ENCODE measurements at regions not wholly inside any gene's neighbourhood (a gene's known extent, or its start where the extent isn't known, plus 50 kb on each side); places are given as distances from the start of the nearest gene placed in this dataset.

GRCh38 chr2:42852798-42853197 lies 60.4 kb upstream of the HAAO start:
- Histone ChIP-seq H3K27me3 (replicated peaks in 1 of 2; ENCODE audit: control insufficient read depth in 2 of 2, insufficient read depth in 2 of 2, low read length in 1 of 2) (peaks cover 0 to 2% of the 10 kb centered on the region in 2 experiments; a peak in 1 of 4 replicates), H3K27ac (ENCODE audit: control insufficient read depth, insufficient read depth) (no peak overlapping the region), H3K9ac (ENCODE audit: control insufficient read depth, insufficient read depth, low read length) (no peak overlapping the region), H3K4me3 (no peak overlapping the region), H4K20me1 (ENCODE audit: control insufficient read depth, insufficient read depth) (no peaks in the 10 kb centered on the region), H2AFZ (ENCODE audit: control insufficient read depth, low read depth, low read length) (no peak overlapping the region), H3K79me2 (ENCODE audit: control insufficient read depth, insufficient read depth, low read length) (no peaks in the 10 kb centered on the region), H3K9me3 (replicated peaks; ENCODE audit: control insufficient read depth, insufficient read depth, low read length) (no peaks in the 10 kb centered on the region), H3K4me1 (ENCODE audit: control insufficient read depth, insufficient read depth, low read length) (no peaks in the 10 kb centered on the region), H3K4me2 (ENCODE audit: control insufficient read depth, insufficient read depth) (no peak overlapping the region), H3K36me3 (ENCODE audit: control insufficient read depth in 2 of 2, insufficient read depth in 2 of 2, low read length in 1 of 2) (no peaks in the 10 kb centered on the region)
- in situ Hi-C loops (cut with MboI) = no loop called here
- no peak for TF ChIP-seq NR2C2 (IDR thresholded peaks at IDR 0.05; ENCODE audit: borderline replicate concordance, control insufficient read depth, insufficient read length, low read depth)
- no peak for TF ChIP-seq KLF5 (IDR thresholded peaks at IDR 0.05; ENCODE audit: partially characterized antibody)
- no peak for TF ChIP-seq CREB1 (IDR thresholded peaks at IDR 0.05; ENCODE audit: low read depth)
- TF ChIP-seq TCF3 (IDR thresholded peaks at IDR 0.05; ENCODE audit: borderline replicate concordance, insufficient read depth, low read depth, low read length) = no peak
- TF ChIP-seq, protein P1, sequence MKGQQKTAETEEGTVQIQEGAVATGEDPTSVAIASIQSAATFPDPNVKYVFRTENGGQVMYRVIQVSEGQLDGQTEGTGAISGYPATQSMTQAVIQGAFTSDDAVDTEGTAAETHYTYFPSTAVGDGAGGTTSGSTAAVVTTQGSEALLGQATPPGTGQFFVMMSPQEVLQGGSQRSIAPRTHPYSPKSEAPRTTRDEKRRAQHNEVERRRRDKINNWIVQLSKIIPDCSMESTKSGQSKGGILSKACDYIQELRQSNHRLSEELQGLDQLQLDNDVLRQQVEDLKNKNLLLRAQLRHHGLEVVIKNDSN (IDR thresholded peaks at IDR 0.05; ENCODE audit: borderline replicate concordance, extremely low read length, insufficient read depth, low read depth, low read length) = no peak
- TF ChIP-seq RAD51 (IDR thresholded peaks at IDR 0.05) = no peak
- TF ChIP-seq, protein P2, sequence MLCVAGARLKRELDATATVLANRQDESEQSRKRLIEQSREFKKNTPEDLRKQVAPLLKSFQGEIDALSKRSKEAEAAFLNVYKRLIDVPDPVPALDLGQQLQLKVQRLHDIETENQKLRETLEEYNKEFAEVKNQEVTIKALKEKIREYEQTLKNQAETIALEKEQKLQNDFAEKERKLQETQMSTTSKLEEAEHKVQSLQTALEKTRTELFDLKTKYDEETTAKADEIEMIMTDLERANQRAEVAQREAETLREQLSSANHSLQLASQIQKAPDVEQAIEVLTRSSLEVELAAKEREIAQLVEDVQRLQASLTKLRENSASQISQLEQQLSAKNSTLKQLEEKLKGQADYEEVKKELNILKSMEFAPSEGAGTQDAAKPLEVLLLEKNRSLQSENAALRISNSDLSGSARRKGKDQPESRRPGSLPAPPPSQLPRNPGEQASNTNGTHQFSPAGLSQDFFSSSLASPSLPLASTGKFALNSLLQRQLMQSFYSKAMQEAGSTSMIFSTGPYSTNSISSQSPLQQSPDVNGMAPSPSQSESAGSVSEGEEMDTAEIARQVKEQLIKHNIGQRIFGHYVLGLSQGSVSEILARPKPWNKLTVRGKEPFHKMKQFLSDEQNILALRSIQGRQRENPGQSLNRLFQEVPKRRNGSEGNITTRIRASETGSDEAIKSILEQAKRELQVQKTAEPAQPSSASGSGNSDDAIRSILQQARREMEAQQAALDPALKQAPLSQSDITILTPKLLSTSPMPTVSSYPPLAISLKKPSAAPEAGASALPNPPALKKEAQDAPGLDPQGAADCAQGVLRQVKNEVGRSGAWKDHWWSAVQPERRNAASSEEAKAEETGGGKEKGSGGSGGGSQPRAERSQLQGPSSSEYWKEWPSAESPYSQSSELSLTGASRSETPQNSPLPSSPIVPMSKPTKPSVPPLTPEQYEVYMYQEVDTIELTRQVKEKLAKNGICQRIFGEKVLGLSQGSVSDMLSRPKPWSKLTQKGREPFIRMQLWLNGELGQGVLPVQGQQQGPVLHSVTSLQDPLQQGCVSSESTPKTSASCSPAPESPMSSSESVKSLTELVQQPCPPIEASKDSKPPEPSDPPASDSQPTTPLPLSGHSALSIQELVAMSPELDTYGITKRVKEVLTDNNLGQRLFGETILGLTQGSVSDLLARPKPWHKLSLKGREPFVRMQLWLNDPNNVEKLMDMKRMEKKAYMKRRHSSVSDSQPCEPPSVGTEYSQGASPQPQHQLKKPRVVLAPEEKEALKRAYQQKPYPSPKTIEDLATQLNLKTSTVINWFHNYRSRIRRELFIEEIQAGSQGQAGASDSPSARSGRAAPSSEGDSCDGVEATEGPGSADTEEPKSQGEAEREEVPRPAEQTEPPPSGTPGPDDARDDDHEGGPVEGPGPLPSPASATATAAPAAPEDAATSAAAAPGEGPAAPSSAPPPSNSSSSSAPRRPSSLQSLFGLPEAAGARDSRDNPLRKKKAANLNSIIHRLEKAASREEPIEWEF (IDR thresholded peaks at IDR 0.05; ENCODE audit: insufficient replicate concordance, low read depth, low read length) = no peak
- TF ChIP-seq BCLAF1 (IDR thresholded peaks at IDR 0.05) = no peak
- TF ChIP-seq SUZ12 (IDR thresholded peaks at IDR 0.05; ENCODE audit: unreplicated experiment) = no peak
- no peak for TF ChIP-seq ESRRA (IDR thresholded peaks at IDR 0.05; ENCODE audit: low read length)
- TF ChIP-seq STAT3 (IDR thresholded peaks at IDR 0.05; ENCODE audit: low read depth, low read length) = no peak
- TF ChIP-seq TARDBP (IDR thresholded peaks at IDR 0.05; ENCODE audit: borderline replicate concordance) = no peak
- no peak for TF ChIP-seq TCF12 (IDR thresholded peaks at IDR 0.05; ENCODE audit: low read depth, low read length)
- TF ChIP-seq CBX3 (IDR thresholded peaks at IDR 0.05; ENCODE audit: borderline replicate concordance, low read depth) = no peak
- no peak for TF ChIP-seq CHD1 (IDR thresholded peaks at IDR 0.05; ENCODE audit: low read depth, low read length)
- no peak for TF ChIP-seq BACH1 (IDR thresholded peaks at IDR 0.05; ENCODE audit: borderline replicate concordance)
- no peak for TF ChIP-seq NRF1 (conservative IDR thresholded peaks at IDR 0.05; ENCODE audit: low read depth, low read length)
- DNase-seq (ENCODE audit: low read depth, low spot score) (no peak), ATAC-seq (no peak), FAIRE-seq (no peak)
- RAD21 ChIA-PET (ENCODE audit: unreplicated experiment) = no interaction called here
- SMC1A ChIA-PET (ENCODE audit: uncharacterized antibody, unreplicated experiment) = no interaction called here
- POLR2A ChIA-PET = no interaction called here
- CTCF ChIA-PET = no interaction called here
- WGBS (ENCODE audit: insufficient coverage, insufficient replicate concordance, low lambda C conversion rate, missing lambda C conversion rate) = 45% methylated on average over 5 of the region's 5 CpGs
- BruUV-seq (replicated peaks) = no TSS peak
- intact Hi-C loops (cut with micrococcal nuclease; ENCODE audit: unreplicated experiment) = loop anchor here (10.0 kb wide), 2 partner anchors 272 to 372 kb away; partner anchors contain the start of gene ZFP36L2
